KMS-11 (cell line): ENCODE measurements at regions not wholly inside any gene's neighbourhood (a gene's known extent, or its start where the extent isn't known, plus 50 kb on each side); places are given as distances from the start of the nearest gene placed in this dataset.

Experiments
- H2AFZ ChIP-seq: fragments of 200-600 bp; sonication (generic); 2 replicates; pipeline ENCODE4 v1.6.1; 2016; ENCODE audit warnings: antibody characterized with exemption, mixed run types, low read depth
- H3K27ac ChIP-seq: fragments of 200-600 bp; sonication (generic); 2 replicates; pipeline ENCODE4 v1.6.1; 2016; ENCODE audit warnings: mild to moderate bottlenecking, mixed run types
- H3K27me3 ChIP-seq: fragments of 200-600 bp; sonication (generic); 2 replicates; pipeline ENCODE4 v1.6.1; 2017; ENCODE audit warnings: mild to moderate bottlenecking, low read depth, mixed run types, moderate library complexity; ENCODE audit not compliant: insufficient read depth
- H3K36me3 ChIP-seq: fragments of 200-600 bp; sonication (generic); 2 replicates; pipeline ENCODE4 v1.6.1; 2017; ENCODE audit warnings: mild to moderate bottlenecking, mixed run types; ENCODE audit not compliant: insufficient read depth
- H3K4me1 ChIP-seq: fragments of 200-600 bp; sonication (generic); 2 replicates; pipeline ENCODE4 v1.6.1; 2016; ENCODE audit warnings: mild to moderate bottlenecking, low read depth, mixed run types; ENCODE audit not compliant: poor library complexity, severe bottlenecking
- H3K4me2 ChIP-seq: fragments of 200-600 bp; sonication (generic); 2 replicates; pipeline ENCODE4 v1.7.0; 2016; ENCODE audit warnings: mild to moderate bottlenecking, mixed run types
- H3K4me3 ChIP-seq: fragments of 200-600 bp; sonication (generic); IDR thresholded peaks from 2 replicates; pipeline ENCODE4 v1.6.1; 2017; ENCODE audit warnings: low read depth, low read length, mixed read lengths; ENCODE audit not compliant: insufficient read depth
- H3K79me2 ChIP-seq: fragments of 200-600 bp; sonication (generic); 2 replicates; pipeline ENCODE4 v1.6.1; 2016; ENCODE audit warnings: low read depth, mixed run types; ENCODE audit not compliant: insufficient read depth
- H3K9ac ChIP-seq: fragments of 200-600 bp; sonication (generic); 2 replicates; pipeline ENCODE4 v1.6.1; 2016; ENCODE audit warnings: mild to moderate bottlenecking, mixed run types
- H4K20me1 ChIP-seq: fragments of 200-600 bp; sonication (generic); 2 replicates; pipeline ENCODE4 v1.6.1; 2016; ENCODE audit warnings: mild to moderate bottlenecking, mixed run types; ENCODE audit not compliant: insufficient read depth
- TF ChIP-seq, protein P1 (sequence below): fragments of 200-600 bp; sonication (generic); conservative IDR thresholded peaks from 2 replicates; pipeline ENCODE4 v1.6.1; 2017; ENCODE audit warnings: low read depth, mild to moderate bottlenecking, antibody characterized with exemption, low read length, moderate library complexity, mixed read lengths

GRCh38 chr1:162994921-162995320 is 74.2 kb upstream of the RGS4 start:
- no peaks in the 10 kb centered on the region for H3K4me1 ChIP-seq

DNA sequence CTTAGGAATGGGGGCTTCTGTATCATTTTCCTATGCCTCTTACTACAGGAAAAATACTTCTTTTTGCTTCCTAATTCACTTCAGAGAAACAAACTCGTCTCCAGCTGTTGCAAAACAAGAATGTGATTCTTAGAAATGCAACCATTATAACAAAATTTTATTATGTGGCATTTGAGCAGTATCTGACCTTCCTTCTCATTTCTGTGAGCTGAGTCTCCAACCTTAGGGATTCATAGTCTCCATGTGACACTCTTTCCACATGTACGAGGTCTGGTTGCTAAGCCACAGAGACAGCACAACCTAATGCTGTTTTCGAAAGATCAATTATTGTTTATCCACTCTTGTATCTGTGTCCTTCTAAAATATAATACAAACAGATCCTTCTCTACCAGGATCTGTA is 75.3 kb upstream of the RGS4 start:
- H3K4me2 ChIP-seq: no peak overlapping the region
- no peak overlapping the region for H3K27ac ChIP-seq
- H3K36me3 ChIP-seq: no peaks in the 10 kb centered on the region
- TF ChIP-seq, protein P1, sequence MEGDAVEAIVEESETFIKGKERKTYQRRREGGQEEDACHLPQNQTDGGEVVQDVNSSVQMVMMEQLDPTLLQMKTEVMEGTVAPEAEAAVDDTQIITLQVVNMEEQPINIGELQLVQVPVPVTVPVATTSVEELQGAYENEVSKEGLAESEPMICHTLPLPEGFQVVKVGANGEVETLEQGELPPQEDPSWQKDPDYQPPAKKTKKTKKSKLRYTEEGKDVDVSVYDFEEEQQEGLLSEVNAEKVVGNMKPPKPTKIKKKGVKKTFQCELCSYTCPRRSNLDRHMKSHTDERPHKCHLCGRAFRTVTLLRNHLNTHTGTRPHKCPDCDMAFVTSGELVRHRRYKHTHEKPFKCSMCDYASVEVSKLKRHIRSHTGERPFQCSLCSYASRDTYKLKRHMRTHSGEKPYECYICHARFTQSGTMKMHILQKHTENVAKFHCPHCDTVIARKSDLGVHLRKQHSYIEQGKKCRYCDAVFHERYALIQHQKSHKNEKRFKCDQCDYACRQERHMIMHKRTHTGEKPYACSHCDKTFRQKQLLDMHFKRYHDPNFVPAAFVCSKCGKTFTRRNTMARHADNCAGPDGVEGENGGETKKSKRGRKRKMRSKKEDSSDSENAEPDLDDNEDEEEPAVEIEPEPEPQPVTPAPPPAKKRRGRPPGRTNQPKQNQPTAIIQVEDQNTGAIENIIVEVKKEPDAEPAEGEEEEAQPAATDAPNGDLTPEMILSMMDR: no peak
- no peak overlapping the region for H3K4me3 ChIP-seq
- H3K4me1 ChIP-seq: no peaks in the 10 kb centered on the region
- no peaks in the 10 kb centered on the region for H3K27me3 ChIP-seq
- H3K79me2 ChIP-seq: no peaks in the 10 kb centered on the region
- H4K20me1 ChIP-seq: no peaks in the 10 kb centered on the region
- no peak overlapping the region for H2AFZ ChIP-seq
- H3K9ac ChIP-seq: no peak overlapping the region

More at GRCh38 chr1:162994921-162995320, 74.2 kb upstream of the RGS4 start:
- TF ChIP-seq, protein P1: no peak
- H3K27me3 ChIP-seq: no peaks in the 10 kb centered on the region
- H3K4me3 ChIP-seq: no peak overlapping the region
- no peaks in the 10 kb centered on the region for H4K20me1 ChIP-seq
- H3K4me2 ChIP-seq: no peak overlapping the region
- H3K36me3 ChIP-seq: no peaks in the 10 kb centered on the region
- no peak overlapping the region for H3K9ac ChIP-seq
- H3K79me2 ChIP-seq: no peaks in the 10 kb centered on the region
- no peak overlapping the region for H2AFZ ChIP-seq
- no peak overlapping the region for H3K27ac ChIP-seq

DNA sequence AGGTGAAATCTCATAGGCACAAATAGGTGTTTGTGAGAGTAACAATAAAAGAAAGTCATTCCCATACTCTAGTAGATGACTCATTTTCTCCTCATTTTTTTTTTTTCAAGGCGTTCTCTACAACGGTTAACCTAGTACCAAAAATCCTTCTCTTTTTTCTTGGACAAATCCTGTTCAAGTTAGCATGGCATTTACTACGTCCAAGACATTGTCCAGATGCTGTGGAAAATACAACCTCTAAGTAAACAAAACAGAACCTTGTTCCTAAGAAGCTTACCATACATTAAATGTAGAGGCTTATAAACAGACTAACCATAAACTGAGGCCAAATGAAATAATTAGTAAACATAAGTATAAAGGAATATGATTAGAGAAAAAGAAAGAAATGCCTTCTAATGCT is 76.2 kb upstream of the RGS4 start:
- Histone ChIP-seq H3K4me2 (no peak overlapping the region), H3K36me3 (no peaks in the 10 kb centered on the region), H3K27me3 (no peaks in the 10 kb centered on the region), H3K4me1 (no peaks in the 10 kb centered on the region), H4K20me1 (no peaks in the 10 kb centered on the region), H3K9ac (no peak overlapping the region), H3K79me2 (no peaks in the 10 kb centered on the region), H3K27ac (no peak overlapping the region), H2AFZ (no peak overlapping the region), H3K4me3 (no peak overlapping the region)
- TF ChIP-seq, protein P1: no peak

DNA sequence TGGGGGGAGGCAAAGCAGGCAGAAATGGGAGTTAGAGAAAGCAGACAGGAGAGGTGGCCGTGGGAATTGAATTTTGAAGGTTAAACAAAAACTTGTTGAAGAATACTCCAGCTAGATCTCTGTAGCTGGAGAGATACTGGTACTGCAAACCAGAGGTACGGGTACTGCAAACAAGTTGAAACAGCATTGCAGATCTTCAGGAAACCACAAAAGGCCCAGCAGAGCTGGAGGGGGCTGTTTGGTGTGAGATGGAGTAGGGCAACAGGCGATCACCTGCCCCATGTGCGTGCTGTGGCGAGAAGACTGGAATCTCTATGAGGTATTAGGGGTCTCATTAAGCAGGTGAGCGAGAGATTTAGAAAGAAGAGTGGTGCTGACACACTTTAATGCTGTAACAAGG is 77.7 kb upstream of the RGS4 start:
- no peak overlapping the region for H3K4me2 ChIP-seq
- no peaks in the 10 kb centered on the region for H3K36me3 ChIP-seq
- H3K27me3 ChIP-seq: no peaks in the 10 kb centered on the region
- no peaks in the 10 kb centered on the region for H4K20me1 ChIP-seq
- H3K4me3 ChIP-seq: no peak overlapping the region
- no peaks in the 10 kb centered on the region for H3K4me1 ChIP-seq
- no peak overlapping the region for H3K27ac ChIP-seq
- no peak overlapping the region for H3K9ac ChIP-seq
- H2AFZ ChIP-seq: no peak overlapping the region
- H3K79me2 ChIP-seq: no peaks in the 10 kb centered on the region
- TF ChIP-seq, protein P1: no peak
